ENCODE measurements at regions not wholly inside any gene's neighbourhood (a gene's known extent, or its start where the extent isn't known, plus 50 kb on each side); places are given as distances from the start of the nearest gene placed in this dataset.

- Histone ChIP-seq H3K4me1 (ENCODE audit: control insufficient read depth in 1 of 2, low read depth in 2 of 2) (no peaks in the 10 kb centered on the region), H3K9me3 (no peaks in the 10 kb centered on the region), H3K27me3 (replicated peaks; ENCODE audit: insufficient read depth) (no peaks in the 10 kb centered on the region), H3K36me3 (no peaks in the 10 kb centered on the region), H3K27ac (no peak overlapping the region), H3K4me3 (no peak overlapping the region)
- DNase-seq (ENCODE audit: low spot score) = no peak
- no peak for ATAC-seq (ENCODE audit: insufficient number of reproducible peaks, low FRiP score, low read depth)
- TF ChIP-seq CTCF (IDR thresholded peaks at IDR 0.05) = no peak
Measured at GRCh38 chr1:106681939-106682522, 374.4 kb upstream of the PRMT6 start.

- Histone ChIP-seq H3K9me3 (no peaks in the 10 kb centered on the region), H3K27ac (no peak overlapping the region), H3K4me1 (ENCODE audit: control insufficient read depth in 1 of 2, low read depth in 2 of 2) (no peaks in the 10 kb centered on the region), H3K36me3 (no peaks in the 10 kb centered on the region), H3K4me3 (no peak overlapping the region), H3K27me3 (replicated peaks; ENCODE audit: insufficient read depth) (no peaks in the 10 kb centered on the region)
- DNase-seq (ENCODE audit: low spot score) = no peak
- no peak for ATAC-seq (ENCODE audit: insufficient number of reproducible peaks, low FRiP score, low read depth)
- TF ChIP-seq CTCF (IDR thresholded peaks at IDR 0.05) = no peak
Measured at GRCh38 chr1:106688446-106688845, 368.0 kb upstream of the PRMT6 start.

GRCh38 chr1:106698660-106699059 lies 357.8 kb upstream of the PRMT6 start:
- no peaks in the 10 kb centered on the region for H3K9me3 ChIP-seq
- H3K4me3 ChIP-seq = no peak overlapping the region
- no peaks in the 10 kb centered on the region for H3K4me1 ChIP-seq (ENCODE audit: control insufficient read depth in 1 of 2, low read depth in 2 of 2)
- H3K27me3 ChIP-seq (replicated peaks; ENCODE audit: insufficient read depth) = no peaks in the 10 kb centered on the region
- DNase-seq (ENCODE audit: low spot score) (no peak), ATAC-seq (ENCODE audit: insufficient number of reproducible peaks, low FRiP score, low read depth) (no peak)
- no peaks in the 10 kb centered on the region for H3K36me3 ChIP-seq
- TF ChIP-seq CTCF (IDR thresholded peaks at IDR 0.05) = no peak
- H3K27ac ChIP-seq = no peak overlapping the region

GRCh38 chr1:106699433-106699832 lies 357.0 kb upstream of the PRMT6 start:
- H3K4me3 ChIP-seq = no peak overlapping the region
- H3K9me3 ChIP-seq = no peaks in the 10 kb centered on the region
- ATAC-seq (ENCODE audit: insufficient number of reproducible peaks, low FRiP score, low read depth) (no peak), DNase-seq (ENCODE audit: low spot score) (no peak)
- no peaks in the 10 kb centered on the region for H3K36me3 ChIP-seq
- H3K27ac ChIP-seq = no peak overlapping the region
- TF ChIP-seq CTCF (IDR thresholded peaks at IDR 0.05) = no peak
- H3K4me1 ChIP-seq (ENCODE audit: control insufficient read depth in 1 of 2, low read depth in 2 of 2) = no peaks in the 10 kb centered on the region
- no peaks in the 10 kb centered on the region for H3K27me3 ChIP-seq (replicated peaks; ENCODE audit: insufficient read depth)

GRCh38 chr1:106700211-106700610 lies 356.3 kb upstream of the PRMT6 start:
- H3K27ac ChIP-seq = no peak overlapping the region
- TF ChIP-seq CTCF (IDR thresholded peaks at IDR 0.05) = no peak
- DNase-seq (ENCODE audit: low spot score) (no peak), ATAC-seq (ENCODE audit: insufficient number of reproducible peaks, low FRiP score, low read depth) (no peak)
- no peaks in the 10 kb centered on the region for H3K4me1 ChIP-seq (ENCODE audit: control insufficient read depth in 1 of 2, low read depth in 2 of 2)
- no peak overlapping the region for H3K4me3 ChIP-seq
- no peaks in the 10 kb centered on the region for H3K27me3 ChIP-seq (replicated peaks; ENCODE audit: insufficient read depth)
- no peaks in the 10 kb centered on the region for H3K9me3 ChIP-seq
- no peaks in the 10 kb centered on the region for H3K36me3 ChIP-seq

Data from thoracic aorta (tissue), 2 donors.